ENCODE measurements at regions not wholly inside any gene's neighbourhood (a gene's known extent, or its start where the extent isn't known, plus 50 kb on each side); places are given as distances from the start of the nearest gene placed in this dataset.
"Not testable (repeated sequence)": the region's sequence is repeated elsewhere in the genome, so short reads cannot be mapped to it uniquely, and the experiment has no call there.

- Mint-ChIP-seq H3K4me3 (no peak overlapping the region), H3K9me3 (no peaks in the 10 kb centered on the region), H3K36me3 (no peaks in the 10 kb centered on the region), H3K4me1 (peaks cover 17% of the 10 kb centered on the region), H3K27me3 (no peaks in the 10 kb centered on the region), H3K27ac (no peak overlapping the region)
- no peak for ATAC-seq
These were observed 218.4 kb downstream of the ANAPC1 start for GRCh38 chr2:111665551-111666116.

GRCh38 chr2:111666160-111666559, 217.8 kb downstream of the ANAPC1 start:
- Mint-ChIP-seq H3K36me3 (no peaks in the 10 kb centered on the region), H3K4me1 (peaks cover 15% of the 10 kb centered on the region), H3K27me3 (no peaks in the 10 kb centered on the region), H3K4me3 (no peak overlapping the region), H3K9me3 (no peaks in the 10 kb centered on the region), H3K27ac (no peak overlapping the region)
- no peak for ATAC-seq

GRCh38 chr2:111667001-111667400, 217.0 kb downstream of the ANAPC1 start:
- no peaks in the 10 kb centered on the region for H3K36me3 Mint-ChIP-seq
- no peaks in the 10 kb centered on the region for H3K27me3 Mint-ChIP-seq
- H3K4me1 Mint-ChIP-seq = peaks cover 16% of the 10 kb centered on the region
- ATAC-seq = no peak
- H3K27ac Mint-ChIP-seq = no peak overlapping the region
- no peak overlapping the region for H3K4me3 Mint-ChIP-seq
- no peaks in the 10 kb centered on the region for H3K9me3 Mint-ChIP-seq

GRCh38 chr2:111667542-111668273, 216.3 kb downstream of the ANAPC1 start:
- Mint-ChIP-seq H3K27me3 (no peaks in the 10 kb centered on the region), H3K36me3 (no peaks in the 10 kb centered on the region), H3K9me3 (no peaks in the 10 kb centered on the region), H3K4me1 (peaks cover 12% of the 10 kb centered on the region), H3K27ac (no peak overlapping the region), H3K4me3 (no peak overlapping the region)
- ATAC-seq = no peak

GRCh38 chr2:111668274-111668616, 215.7 kb downstream of the ANAPC1 start:
- Mint-ChIP-seq H3K27me3 (no peaks in the 10 kb centered on the region), H3K36me3 (no peaks in the 10 kb centered on the region), H3K4me3 (no peak overlapping the region), H3K4me1 (peaks cover 7% of the 10 kb centered on the region), H3K9me3 (no peaks in the 10 kb centered on the region), H3K27ac (no peak overlapping the region)
- no peak for ATAC-seq

- Mint-ChIP-seq H3K4me3 (no peak overlapping the region), H3K27ac (no peak overlapping the region), H3K36me3 (no peaks in the 10 kb centered on the region), H3K4me1 (peaks cover 5% of the 10 kb centered on the region), H3K27me3 (no peaks in the 10 kb centered on the region), H3K9me3 (no peaks in the 10 kb centered on the region)
- peak; percentile 86 for ATAC-seq
These were observed 215.3 kb downstream of the ANAPC1 start for GRCh38 chr2:111668741-111669140.

GRCh38 chr2:111669928-111670695, 213.9 kb downstream of the ANAPC1 start:
- no peak overlapping the region for H3K4me3 Mint-ChIP-seq
- H3K27me3 Mint-ChIP-seq = no peaks in the 10 kb centered on the region
- H3K9me3 Mint-ChIP-seq = no peaks in the 10 kb centered on the region
- H3K27ac Mint-ChIP-seq = no peak overlapping the region
- H3K4me1 Mint-ChIP-seq = peaks cover 5% of the 10 kb centered on the region
- ATAC-seq = no peak
- H3K36me3 Mint-ChIP-seq = no peaks in the 10 kb centered on the region

- ATAC-seq = no peak
- no peak overlapping the region for H3K4me3 Mint-ChIP-seq
- no peaks in the 10 kb centered on the region for H3K36me3 Mint-ChIP-seq
- H3K27ac Mint-ChIP-seq = no peak overlapping the region
- H3K4me1 Mint-ChIP-seq = peaks cover 9% of the 10 kb centered on the region
- peaks cover 3% of the 10 kb centered on the region for H3K27me3 Mint-ChIP-seq
- H3K9me3 Mint-ChIP-seq = no peaks in the 10 kb centered on the region
These were observed 213.2 kb downstream of the ANAPC1 start for GRCh38 chr2:111670776-111671175.

GRCh38 chr2:111671426-111672150, 212.4 kb downstream of the ANAPC1 start:
- no peak overlapping the region for H3K4me3 Mint-ChIP-seq
- H3K4me1 Mint-ChIP-seq = peaks cover 9% of the 10 kb centered on the region
- no peaks in the 10 kb centered on the region for H3K9me3 Mint-ChIP-seq
- peaks cover 9% of the 10 kb centered on the region for H3K27me3 Mint-ChIP-seq
- ATAC-seq = no peak
- no peaks in the 10 kb centered on the region for H3K36me3 Mint-ChIP-seq
- no peak overlapping the region for H3K27ac Mint-ChIP-seq

- H3K27me3 Mint-ChIP-seq, H3K4me1 Mint-ChIP-seq, H3K36me3 Mint-ChIP-seq, H3K9me3 Mint-ChIP-seq, H3K27ac Mint-ChIP-seq, ATAC-seq, H3K4me3 Mint-ChIP-seq: not testable (repeated sequence)
These were observed 211.4 kb downstream of the ANAPC1 start for GRCh38 chr2:111672641-111673040.

GRCh38 chr2:111673526-111673925, 210.5 kb downstream of the ANAPC1 start:
- H3K9me3 Mint-ChIP-seq = no peaks in the 10 kb centered on the region
- no peak overlapping the region for H3K4me3 Mint-ChIP-seq
- no peak for ATAC-seq
- H3K27ac Mint-ChIP-seq = no peak overlapping the region
- peaks cover 9% of the 10 kb centered on the region for H3K27me3 Mint-ChIP-seq
- no peaks in the 10 kb centered on the region for H3K36me3 Mint-ChIP-seq
- peaks cover 9% of the 10 kb centered on the region for H3K4me1 Mint-ChIP-seq

- no peak for ATAC-seq
- Mint-ChIP-seq H3K36me3 (no peaks in the 10 kb centered on the region), H3K4me1 (peaks cover 9% of the 10 kb centered on the region), H3K27me3 (peaks cover 9% of the 10 kb centered on the region), H3K9me3 (no peaks in the 10 kb centered on the region), H3K4me3 (no peak overlapping the region), H3K27ac (no peak overlapping the region)
These were observed 208.4 kb downstream of the ANAPC1 start for GRCh38 chr2:111675419-111676194.

- peaks cover 9% of the 10 kb centered on the region for H3K27me3 Mint-ChIP-seq
- H3K27ac Mint-ChIP-seq = no peak overlapping the region
- H3K9me3 Mint-ChIP-seq = no peaks in the 10 kb centered on the region
- peaks cover 4% of the 10 kb centered on the region for H3K4me1 Mint-ChIP-seq
- H3K4me3 Mint-ChIP-seq = no peak overlapping the region
- ATAC-seq = no peak
- no peaks in the 10 kb centered on the region for H3K36me3 Mint-ChIP-seq
These were observed 207.6 kb downstream of the ANAPC1 start for GRCh38 chr2:111676291-111676822.

- no peaks in the 10 kb centered on the region for H3K36me3 Mint-ChIP-seq
- no peaks in the 10 kb centered on the region for H3K9me3 Mint-ChIP-seq
- peaks cover 4% of the 10 kb centered on the region for H3K4me1 Mint-ChIP-seq
- ATAC-seq = no peak
- H3K4me3 Mint-ChIP-seq = no peak overlapping the region
- peaks cover 9% of the 10 kb centered on the region for H3K27me3 Mint-ChIP-seq
- no peak overlapping the region for H3K27ac Mint-ChIP-seq
These were observed 205.8 kb downstream of the ANAPC1 start for GRCh38 chr2:111678161-111678560.
